HG02678 (cell line): ENCODE measurements at regions not wholly inside any gene's neighbourhood (a gene's known extent, or its start where the extent isn't known, plus 50 kb on each side); places are given as distances from the start of the nearest gene placed in this dataset.

Experiments
- ATAC-seq: cut with Tn5 transposase; IDR thresholded peaks from one replicate; pipeline ENCODE4 v1.9.1; 2021; ENCODE audit warnings: mild to moderate bottlenecking, moderate library complexity; ENCODE audit not compliant: unreplicated experiment

DNA sequence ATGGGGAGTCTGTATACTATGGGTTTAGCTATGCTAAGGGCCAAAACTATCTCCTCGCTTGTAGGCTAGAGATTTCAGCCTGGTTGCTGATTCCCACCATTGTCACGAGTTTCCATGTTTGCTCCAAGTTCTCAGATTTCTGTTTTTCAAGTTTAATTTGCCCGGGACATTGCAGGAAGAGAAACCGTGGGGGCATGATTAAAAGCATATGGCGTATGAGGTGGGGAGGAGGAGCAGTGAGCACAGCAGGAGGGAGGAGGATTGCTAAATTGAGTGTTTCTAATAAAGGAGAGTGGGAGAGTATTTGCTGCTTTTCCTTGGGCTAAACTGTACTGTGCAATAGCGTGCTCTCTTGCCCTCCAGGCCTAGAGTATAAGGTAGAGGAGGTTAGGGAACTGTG, 558.4 kb downstream of the METTL15 start:
- ATAC-seq: no peak

DNA sequence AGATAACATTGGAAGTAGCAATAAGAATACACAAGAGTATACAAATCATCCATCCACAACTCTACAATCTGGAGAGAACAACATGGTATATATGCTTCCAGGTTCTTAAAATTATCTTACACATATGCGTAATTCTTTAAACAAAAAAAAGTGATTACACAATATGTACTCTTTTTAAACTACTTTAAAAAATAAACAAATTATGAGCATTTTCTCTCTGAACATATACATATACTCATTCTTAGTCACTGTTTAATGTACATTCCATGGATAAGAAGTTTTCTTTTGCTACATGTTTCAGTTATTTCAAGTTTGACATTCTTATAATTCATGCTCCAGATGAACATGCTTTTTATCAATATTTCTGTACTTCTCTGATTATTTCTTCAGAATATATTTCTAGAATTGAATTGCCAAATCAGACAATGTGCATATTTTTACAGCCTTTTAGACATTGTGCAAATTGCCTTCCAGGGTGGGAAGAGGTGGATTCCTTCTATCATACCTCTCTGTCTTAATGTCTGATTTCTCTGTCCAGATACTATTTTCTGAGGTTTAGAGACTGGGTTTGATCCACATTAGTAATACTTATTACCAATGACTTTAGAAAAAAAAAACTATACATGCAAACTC, 551.6 kb downstream of the METTL15 start:
- ATAC-seq: no peak

DNA sequence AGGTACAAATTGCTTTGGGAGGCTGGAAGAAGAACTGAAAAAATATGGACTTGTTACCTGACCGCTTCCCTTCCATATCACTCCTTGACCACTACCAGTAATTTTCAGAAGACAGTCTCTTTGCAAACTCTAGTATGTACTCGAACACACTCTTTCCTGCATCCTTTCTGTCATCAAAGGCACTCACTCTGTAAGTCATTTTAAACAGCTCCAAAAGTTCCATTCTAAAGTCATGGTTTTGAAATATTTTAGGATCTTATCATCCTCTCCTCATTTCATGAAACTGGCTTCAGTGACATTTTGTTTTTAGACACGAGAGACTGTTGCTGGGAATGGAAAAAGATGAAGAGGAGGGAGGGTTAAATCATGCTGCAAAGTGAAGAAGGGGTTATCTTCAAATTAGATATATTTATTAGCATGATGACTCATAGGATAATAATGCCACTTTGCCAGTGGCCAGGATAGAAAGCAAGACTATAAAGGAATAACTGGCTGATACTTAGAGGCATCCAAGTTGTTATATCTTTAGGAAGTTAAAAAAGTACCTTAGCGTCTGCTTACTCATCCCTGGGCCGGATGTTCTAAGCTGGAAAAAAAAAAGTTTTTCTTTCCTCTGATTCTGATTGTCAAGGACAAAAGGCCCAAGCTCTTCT, 549.3 kb downstream of the METTL15 start:
- no peak for ATAC-seq

DNA sequence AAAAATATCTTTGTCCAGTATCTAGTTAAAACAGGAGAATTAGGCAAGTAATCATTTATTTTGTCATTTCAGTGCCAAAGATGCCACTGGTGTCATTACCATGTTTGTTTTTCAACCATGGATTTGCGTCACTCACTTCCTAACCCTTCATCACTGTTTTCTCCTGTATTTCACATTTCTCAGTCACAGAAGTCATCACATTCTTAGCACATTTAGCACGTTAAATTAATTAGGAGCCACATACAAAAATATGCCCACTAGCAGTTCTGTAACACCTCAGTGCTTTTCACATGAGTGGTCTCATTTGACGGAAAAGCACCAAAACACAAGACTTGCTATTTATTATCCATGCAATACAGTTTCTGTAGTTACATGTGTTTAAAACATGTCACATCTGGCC, 546.0 kb downstream of the METTL15 start:
- no peak for ATAC-seq

DNA sequence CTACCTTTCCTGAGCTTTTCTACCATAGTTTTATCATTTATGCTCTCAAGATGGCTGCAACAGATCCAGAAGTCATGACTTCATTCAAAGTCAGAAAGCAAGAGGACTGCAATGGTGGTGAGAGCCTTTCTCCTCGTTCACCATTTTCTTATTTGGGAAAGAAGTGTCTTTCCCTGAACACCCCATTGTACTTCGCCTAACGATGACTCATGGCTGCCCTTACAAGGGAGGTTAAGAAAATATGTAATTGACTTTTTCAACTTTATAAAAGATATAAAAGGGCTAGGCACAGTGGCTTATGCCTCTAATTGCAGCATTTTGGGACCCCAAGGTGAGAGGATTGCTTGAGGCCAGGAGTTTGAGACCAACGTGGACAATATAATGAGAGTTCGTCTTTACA, 541.7 kb downstream of the METTL15 start:
- no peak for ATAC-seq

DNA sequence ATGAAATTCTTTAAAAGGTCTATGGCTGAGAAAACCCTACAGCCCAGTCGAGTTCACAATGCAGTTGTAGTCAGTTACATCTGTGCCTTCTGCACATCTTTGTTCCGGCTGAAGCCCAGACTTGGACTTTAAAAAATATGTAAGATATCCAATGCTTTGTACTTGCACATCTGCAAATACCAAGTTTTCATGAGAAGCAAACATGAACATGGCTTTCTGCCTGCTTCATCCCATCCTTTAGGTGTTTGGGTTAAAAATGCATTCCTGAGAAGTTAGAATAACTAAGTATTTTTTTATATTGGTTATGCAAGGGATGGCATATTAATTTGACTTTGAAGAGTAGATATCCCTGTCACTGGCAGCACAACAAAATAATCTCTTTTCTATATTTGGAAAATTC, 528.4 kb downstream of the METTL15 start:
- no peak for ATAC-seq

DNA sequence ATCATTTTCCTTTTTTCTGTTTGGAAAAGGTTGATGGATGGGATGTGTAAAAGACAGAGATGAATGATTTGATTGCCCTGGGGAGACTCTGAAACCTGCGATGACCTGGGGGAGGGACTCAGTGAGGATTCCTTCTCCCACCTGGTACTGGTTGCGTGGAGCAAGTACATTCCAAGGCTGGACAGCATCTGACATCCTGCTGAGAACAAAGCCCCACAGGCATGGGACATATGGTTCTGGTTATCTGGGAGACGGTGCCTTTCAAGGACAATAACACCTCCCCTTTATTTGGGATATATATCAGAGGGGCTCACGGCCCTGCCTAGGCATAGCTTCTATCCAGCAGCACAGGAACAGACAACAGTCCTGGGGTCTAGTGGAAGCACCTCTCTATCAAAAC, 527.8 kb downstream of the METTL15 start:
- no peak for ATAC-seq

DNA sequence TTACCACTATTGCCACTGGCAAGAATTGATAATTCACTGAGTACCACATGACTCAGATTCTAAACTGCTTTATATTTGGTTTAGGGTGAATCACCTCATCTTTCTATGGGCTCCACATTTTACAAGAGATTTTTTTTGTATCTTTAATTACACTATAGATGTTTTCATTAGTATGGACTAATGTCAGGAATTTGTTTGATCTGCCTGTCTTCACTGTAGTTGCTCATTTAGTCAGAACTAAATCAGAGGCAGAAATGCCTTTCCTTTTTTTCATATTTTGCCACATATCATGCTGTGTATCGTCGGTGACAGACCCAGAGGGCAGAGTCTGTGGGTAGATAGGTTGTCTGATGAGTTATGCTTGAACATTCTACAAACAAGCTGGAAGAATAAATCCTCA, 524.1 kb downstream of the METTL15 start:
- ATAC-seq: no peak

DNA sequence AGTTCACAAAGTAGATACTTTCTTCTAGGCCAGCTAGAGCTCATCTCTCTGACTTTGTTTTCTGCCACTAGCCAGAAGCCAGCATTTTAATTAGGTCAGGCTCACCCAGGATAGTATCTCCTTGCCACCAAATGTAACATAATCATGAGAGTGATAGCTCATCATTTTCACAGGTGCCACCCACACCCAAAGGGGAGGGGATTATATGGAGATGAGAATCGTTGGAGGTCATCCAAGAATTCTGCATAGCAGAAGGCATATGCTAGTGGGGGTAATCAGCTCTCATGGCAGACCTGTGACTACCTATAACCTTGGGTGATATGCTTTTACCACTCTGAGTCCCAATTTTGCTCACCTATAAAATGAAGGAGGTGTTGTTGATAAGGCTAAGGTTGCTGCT, 523.0 kb downstream of the METTL15 start:
- ATAC-seq: no peak

DNA sequence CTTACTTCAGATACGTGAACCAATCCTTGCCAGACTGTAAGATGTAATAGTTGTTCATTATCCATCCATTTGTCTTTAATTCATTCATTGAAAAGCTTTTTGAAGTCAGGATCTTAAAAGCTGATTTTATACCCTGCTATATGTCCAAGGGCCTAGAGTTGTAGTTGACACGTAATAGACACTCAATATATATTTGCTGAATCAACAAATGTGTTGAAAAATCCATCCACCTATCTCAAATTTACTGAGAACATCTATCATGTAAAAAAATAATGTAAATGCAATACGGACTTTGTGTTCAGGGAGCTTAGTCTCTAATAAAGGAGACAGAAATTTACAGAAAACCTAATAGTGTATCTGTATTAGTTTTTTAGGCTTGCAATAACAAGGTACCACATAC, 521.0 kb downstream of the METTL15 start:
- no peak for ATAC-seq

DNA sequence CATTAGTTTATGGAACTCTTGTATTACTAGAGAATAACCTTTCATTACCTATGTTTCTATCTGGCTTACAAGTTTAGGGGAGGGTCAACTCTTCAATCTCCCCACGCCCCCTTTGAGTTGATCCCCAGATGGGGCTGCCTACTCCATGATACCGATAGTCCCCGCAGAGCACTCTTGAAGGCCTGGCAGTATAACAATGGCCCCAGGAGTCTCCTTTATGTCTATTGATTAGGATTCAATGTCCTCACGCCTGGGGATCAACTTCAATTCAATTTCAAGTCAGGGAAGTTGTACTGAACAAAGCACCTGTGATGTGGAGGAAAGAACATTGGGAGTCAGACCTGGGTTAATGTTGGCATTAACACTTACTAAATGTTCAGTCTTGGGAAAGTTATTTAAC, 520.2 kb downstream of the METTL15 start:
- no peak for ATAC-seq

DNA sequence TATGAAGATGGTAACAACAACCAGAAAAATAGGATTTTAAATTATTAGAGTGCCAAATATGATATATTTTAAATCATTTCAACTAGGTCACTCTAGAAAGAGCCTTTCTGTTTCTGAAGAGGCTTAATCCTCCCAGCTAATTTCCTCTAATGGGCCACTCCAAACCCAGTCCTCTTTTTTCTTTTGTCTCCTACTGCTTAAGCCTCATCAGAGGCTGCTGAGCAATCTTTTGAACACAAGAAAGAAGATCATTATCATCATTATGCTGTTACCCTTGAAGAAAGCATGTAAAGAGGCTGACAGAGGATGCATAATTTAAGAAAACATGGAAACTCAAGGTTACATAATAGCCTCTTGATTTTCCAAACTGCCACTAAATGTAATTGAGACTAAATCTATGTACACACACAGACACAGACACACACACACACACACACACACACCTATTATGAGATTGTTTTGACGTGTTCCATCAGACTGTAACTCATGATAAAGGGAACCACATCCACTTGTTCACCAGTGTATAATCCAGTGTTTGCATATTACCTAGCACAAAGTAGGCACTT, 519.6 kb downstream of the METTL15 start:
- no peak for ATAC-seq

DNA sequence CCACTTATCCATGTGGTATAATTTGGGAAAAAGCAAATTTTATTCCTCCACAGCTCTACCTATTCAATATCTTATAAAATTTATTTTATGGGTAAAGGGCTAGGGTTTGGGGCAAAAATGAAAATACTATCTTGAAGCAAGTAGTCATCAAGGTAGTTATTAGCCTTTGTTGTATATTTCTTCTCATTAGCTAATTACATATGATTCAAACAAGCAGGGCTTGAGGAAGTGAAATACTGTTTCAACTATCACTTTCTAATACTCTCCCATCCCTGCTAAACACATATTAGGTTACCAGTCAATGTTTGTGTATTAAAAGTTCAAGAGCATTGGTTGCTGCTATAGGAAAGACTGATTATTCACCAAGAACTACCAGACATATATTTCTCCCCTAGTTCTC, 517.3 kb downstream of the METTL15 start:
- no peak for ATAC-seq

DNA sequence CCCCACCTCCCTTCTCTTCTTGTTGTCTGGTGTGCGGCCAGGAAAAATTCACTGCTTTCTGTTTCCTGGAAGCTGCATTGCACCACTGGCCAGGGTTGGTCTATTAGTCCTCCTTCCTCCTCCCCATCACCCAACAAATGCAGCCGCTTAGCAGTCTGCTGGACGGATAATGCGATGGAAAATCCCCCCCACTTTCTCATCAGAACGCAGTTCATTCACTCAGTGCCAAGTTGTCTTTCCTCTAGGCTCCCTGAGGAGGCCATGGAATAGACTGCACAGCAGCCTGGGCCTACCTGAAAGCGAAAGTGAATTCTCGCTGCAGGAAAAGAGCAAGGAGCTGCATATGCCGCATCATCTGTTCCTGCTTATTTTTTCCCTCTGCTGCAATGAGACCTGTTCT, 513.6 kb downstream of the METTL15 start:
- no peak for ATAC-seq

DNA sequence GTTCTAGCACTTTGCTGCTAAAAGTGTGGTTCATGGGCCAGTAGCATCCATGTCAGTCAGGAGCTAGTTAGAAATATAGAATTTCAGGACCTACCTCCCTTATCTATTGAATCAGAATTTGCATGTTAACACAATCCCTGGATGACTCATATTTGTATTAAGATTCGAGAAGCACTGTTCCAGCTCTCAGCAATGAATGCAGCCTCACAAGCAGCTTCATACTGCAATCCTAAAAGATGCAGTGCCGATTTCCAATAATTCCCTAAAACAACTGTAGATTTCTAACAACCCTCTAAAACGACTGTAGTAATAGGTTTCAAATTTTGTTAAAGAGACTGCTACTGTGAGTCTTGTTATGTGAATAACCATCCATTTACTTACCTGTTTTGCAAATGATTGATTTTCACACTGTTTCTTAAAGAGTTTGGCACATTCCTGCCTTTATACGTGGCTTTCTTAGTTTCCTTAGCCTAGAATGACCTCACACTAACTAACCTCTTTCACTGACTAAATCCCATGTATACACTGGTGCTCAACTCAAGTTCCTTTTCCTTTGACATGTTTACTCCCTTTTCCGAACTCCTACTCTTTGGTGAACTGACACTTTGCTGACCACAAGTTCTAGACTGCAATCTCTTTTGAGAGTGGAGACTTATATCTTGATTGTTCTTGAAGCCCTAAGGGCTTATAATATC, 511.8 kb downstream of the METTL15 start:
- no peak for ATAC-seq

DNA sequence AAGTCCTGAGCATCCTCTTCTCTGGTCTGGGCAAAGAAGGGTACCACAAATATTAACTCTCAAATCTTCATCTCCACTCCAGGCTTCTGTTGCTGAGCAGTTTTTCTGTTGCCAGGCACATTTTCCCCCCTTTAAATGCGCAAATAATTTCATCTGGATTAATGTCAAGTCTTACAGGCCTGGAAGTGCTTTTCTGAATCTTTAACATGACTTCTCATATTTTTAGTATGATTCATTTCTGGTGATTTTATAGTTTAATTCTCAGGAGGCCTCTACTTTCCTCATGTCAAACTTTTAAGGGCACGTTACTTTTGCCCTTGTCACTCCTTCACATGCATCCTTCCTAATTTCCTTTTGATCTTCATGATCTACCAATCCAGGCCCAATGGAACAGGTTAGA, 510.2 kb downstream of the METTL15 start:
- no peak for ATAC-seq

DNA sequence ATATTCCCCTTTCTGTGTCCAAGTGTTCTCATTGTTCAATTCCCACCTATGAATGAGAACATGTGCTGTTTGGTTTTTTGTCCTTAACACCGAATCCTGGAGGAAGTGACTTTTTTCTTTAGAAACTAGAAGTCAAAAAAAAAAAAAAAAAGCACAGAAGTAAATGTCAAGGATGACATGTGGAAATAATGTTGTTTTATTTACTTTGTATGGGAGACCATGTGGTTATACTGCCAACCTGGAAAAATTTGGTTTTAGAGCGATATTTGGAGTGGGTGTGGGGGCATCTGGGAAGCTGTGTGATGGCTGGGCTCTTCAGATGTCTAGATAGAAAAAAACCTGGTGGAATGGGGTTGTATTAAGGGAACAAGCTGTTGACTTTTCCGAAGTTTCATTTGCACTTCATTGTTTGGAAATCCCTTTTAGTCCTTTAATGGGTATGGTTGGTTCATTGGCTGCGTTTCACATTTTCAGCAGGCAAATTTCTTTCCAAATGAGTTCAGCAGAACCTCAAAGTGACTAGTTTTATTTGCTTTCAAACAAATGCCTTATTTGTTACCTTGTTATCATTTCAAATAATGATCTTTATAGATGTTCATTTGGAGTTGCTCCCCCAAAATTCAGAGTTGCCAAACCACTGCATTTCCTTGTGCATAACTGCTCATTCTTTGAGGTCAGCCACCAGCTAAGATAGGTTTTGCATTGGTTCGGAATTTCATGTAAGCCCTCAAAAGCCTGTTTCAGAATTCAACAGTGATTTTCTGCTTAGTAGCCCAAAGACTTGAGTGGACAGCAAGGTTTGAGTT, 508.2 kb downstream of the METTL15 start:
- no peak for ATAC-seq

DNA sequence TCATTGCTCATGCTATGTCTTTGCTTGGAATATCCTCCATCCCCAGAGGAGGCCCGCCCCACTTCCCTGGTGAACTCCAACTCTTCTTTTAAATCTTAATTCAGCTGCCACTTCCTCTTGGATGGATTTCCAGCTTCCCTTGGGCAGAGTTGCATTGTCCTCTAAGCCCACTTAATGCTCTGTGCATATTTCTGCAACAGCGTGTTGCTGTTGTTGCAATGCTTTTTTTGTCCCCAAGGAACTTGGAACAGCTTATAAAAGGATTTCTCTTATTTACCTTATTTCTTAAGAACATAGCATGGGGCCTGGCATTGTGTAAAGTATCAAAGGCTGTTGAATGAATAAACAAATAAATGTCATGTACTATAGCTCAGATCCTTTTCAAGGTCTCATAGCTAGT, 507.4 kb downstream of the METTL15 start:
- ATAC-seq: no peak

DNA sequence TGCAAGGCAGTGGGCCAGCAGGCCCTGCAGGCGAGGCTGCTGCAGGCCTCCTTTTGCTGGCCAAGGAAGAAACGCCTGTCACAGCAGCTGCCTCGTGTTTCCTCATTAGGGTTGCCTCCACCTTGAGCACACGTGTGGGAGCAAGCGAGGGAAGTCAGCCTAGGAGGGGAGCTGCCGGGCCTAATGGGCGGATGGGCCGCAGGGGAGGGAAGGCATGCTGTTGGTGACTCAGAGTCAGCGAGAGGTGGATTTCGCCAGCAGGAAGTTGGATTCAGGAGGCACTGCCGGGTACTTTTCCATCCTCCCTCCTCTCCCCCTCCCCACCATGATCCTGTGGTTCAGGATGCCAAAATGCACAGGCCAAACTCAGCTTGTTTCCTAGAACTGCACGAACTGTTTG, 498.7 kb downstream of the METTL15 start:
- ATAC-seq: no peak

DNA sequence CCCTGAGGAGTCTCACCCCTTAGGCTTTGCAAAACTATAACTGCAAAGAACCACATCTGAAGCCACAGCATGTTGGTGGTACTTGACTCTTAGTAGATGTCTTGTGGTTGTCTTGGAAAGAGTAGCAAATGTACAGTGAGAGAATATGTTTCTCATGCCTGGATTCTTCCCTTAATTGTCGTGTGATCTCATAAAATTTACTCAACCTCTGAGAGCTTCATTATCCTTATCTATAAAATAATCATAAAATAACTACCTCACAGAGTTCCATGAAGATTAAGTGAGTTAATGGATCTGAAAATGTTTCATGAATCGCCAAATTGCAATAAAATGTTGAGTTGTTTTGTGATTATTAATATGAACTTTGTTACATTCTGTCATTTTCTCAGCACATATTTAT, 491.5 kb downstream of the METTL15 start:
- no peak for ATAC-seq

DNA sequence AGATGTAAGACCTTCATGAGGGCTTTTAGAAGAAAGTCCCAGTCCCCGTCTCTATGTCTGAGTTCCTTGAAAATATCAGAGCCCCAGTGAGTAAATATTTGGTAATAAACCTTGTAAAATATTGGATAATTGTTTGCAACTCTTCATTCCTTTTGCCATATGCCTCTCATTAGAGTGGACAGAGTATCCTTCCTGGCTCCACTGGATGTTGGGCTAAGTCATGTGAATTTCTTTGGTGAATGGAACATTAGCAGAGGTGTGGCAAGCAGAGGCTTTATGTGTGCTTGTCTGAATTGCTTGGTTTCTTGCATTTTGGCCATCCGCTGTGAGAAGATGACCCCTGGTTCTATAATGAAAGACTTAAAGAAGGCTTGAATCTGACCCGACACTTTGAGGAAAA, 490.3 kb downstream of the METTL15 start:
- ATAC-seq: no peak
